ENCODE measurements at regions not wholly inside any gene's neighbourhood (a gene's known extent, or its start where the extent isn't known, plus 50 kb on each side); places are given as distances from the start of the nearest gene placed in this dataset.

DNA sequence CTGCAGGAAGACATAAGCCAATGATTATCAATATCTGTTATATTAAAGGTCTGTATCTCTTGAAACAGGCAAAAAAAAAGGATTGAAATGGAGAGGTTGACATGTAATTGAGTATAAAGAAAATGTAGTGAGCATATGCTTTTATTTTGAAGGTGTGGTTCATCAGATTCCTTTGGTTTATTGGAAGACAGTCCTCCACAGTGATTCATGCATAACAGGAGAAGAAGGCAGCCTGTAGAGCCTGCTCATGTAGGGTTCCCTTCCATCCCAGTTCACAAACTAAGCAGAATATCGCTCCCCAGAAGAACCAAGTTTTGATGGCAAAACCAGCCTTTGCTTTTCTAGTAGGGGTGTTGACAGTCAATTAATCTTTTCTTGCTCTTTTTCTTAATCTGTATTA, 1016.8 kb upstream of the ADGRL4 start:
- TF ChIP-seq EZH2 (IDR thresholded peaks at IDR 0.05; ENCODE audit: borderline replicate concordance, low read depth, low read length, poor library complexity, severe bottlenecking): no peak
- TF ChIP-seq, protein P1, sequence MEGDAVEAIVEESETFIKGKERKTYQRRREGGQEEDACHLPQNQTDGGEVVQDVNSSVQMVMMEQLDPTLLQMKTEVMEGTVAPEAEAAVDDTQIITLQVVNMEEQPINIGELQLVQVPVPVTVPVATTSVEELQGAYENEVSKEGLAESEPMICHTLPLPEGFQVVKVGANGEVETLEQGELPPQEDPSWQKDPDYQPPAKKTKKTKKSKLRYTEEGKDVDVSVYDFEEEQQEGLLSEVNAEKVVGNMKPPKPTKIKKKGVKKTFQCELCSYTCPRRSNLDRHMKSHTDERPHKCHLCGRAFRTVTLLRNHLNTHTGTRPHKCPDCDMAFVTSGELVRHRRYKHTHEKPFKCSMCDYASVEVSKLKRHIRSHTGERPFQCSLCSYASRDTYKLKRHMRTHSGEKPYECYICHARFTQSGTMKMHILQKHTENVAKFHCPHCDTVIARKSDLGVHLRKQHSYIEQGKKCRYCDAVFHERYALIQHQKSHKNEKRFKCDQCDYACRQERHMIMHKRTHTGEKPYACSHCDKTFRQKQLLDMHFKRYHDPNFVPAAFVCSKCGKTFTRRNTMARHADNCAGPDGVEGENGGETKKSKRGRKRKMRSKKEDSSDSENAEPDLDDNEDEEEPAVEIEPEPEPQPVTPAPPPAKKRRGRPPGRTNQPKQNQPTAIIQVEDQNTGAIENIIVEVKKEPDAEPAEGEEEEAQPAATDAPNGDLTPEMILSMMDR (conservative IDR thresholded peaks at IDR 0.05; ENCODE audit: low read depth, low read length): no peak

Data from A673 (cell line).